GM19452 (cell line): ENCODE measurements at regions not wholly inside any gene's neighbourhood (a gene's known extent, or its start where the extent isn't known, plus 50 kb on each side); places are given as distances from the start of the nearest gene placed in this dataset.
"Not testable (repeated sequence)": the region's sequence is repeated elsewhere in the genome, so short reads cannot be mapped to it uniquely, and the experiment has no call there.

ENCODE experiments used
- ATAC-seq: cut with Tn5 transposase; IDR thresholded peaks from one replicate; pipeline ENCODE4 v1.9.1; 2021; ENCODE audit not compliant: unreplicated experiment

DNA sequence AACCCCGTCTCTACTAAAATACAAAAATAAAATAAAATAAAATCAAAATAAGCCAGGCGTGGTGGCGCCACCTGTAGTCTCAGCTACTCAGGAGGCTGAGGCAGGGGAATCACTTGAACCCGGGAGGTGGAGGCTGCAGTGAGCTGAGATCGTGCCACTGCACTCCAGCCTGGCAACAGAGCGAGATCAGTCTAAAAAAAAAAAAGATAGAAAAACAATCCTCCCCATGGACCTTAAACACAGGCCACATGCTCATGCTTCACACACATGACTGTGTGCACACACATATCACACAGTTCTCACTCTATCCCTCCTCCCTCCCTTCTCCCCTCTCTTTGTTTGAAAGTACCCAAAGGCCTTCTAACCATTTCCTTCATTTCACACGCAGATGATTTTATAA is 667.6 kb downstream of the UQCRFS1 start:
- not testable (repeated sequence) for ATAC-seq

DNA sequence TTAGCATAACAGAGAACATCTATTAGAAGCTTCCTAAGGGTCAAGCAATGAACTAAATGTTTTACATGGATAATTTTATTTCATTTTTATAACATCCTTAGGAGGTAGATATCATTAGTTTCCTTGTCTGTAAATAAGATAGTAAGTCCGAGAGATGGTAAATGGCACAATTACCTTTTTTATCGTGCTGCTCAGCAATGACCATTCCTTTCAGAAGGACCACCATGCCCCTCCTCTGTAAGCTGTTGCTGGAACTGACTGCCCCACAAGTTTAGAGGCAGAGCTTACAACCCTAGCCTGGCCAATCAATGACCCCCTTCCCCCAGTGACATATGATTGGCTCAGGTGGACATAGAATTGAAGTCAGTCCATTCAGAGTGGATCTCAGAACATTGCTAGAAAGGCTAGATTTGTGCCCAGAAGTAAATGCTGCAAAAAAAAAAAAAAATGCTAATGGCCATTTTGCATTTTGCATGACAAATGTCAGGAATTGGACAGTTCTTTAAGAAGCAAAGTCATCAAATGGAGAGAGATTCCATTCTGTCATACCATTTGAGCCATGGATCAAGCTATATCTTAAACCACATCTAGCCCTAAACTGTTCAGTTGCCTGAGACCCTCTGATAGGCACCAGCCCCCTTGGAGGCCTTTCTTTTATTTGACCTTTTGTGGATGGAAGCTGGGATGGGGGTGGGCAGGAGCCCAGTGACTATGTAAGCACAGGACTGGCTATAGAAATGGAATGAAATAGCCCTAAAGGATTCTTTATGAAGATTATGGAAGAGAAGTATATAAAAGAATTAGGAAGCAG is 668.3 kb downstream of the UQCRFS1 start:
- ATAC-seq = no peak

DNA sequence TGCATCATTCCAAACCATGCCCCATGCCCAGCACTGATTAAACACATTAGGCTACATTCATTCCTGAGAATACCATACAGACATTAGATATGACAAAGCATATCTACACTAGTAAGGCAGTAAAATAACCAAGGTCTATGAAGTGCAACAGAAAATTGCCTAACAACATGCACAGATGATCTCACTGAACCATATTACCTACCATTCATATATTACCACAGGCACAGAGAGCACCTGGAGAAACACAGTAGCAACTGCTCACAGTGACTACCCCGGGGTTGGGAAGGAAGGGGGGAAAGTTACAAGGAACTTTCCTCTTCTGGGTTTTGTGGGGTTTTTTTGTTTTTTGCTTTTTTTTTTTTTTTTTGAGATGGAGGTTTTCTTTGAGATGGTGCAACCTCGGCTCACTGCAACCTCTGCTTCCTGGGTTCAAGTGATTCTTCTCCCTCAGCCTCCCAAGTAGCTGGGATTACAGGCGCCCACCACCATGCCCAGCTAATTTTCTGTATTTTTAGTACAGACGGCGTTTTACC is 669.6 kb downstream of the UQCRFS1 start:
- ATAC-seq = no peak

- ATAC-seq = no peak
These were observed 670.3 kb downstream of the UQCRFS1 start for GRCh38 chr19:28542394-28543243.

- ATAC-seq = no peak
These were observed 671.2 kb downstream of the UQCRFS1 start for GRCh38 chr19:28541602-28542393.

DNA sequence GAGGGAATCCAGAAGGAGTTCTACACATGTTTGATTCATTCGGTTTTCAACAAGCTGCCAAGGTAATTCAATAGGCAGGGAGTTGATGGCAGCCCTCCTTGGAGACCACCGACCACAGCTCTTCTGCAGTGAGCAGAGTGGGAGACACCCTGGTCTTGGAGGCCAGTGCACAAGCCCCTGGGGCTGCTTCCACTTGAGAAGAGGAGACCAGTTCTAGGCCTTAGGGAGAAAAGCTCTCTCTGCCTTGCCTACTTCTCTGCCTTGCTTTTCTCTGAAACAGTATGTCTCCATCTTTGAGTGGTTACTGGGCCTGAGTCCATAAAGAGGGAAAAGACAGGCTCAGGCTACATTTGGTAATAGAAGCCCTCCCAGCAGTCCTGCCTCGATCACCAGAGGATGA is 671.9 kb downstream of the UQCRFS1 start:
- ATAC-seq = no peak

- not testable (repeated sequence) for ATAC-seq
These were observed 672.6 kb downstream of the UQCRFS1 start for GRCh38 chr19:28540385-28540784.

- ATAC-seq = no peak
These were observed 673.2 kb downstream of the UQCRFS1 start for GRCh38 chr19:28539759-28540158.

DNA sequence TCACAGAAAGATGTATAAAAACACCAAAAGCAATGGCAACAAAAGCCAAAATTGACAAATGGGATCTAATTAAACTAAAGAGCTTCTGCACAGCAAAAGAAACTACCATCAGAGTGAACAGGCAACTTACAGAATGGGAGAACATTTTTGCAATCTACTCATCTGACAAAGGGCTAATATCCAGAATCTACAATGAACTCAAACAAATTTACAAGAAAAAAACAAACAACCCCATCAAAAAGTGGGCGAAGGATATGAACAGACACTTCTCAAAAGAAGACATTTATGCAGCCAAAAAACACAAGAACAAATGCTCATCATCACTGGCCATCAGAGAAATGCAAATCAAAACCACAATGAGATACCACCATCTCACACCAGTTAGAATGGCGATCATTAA is 674.4 kb downstream of the UQCRFS1 start:
- ATAC-seq = not testable (repeated sequence)

- ATAC-seq = no peak
These were observed 675.1 kb downstream of the UQCRFS1 start for GRCh38 chr19:28537896-28538295.

GRCh38 chr19:28537079-28537478 is 675.9 kb downstream of the UQCRFS1 start:
- no peak for ATAC-seq

DNA sequence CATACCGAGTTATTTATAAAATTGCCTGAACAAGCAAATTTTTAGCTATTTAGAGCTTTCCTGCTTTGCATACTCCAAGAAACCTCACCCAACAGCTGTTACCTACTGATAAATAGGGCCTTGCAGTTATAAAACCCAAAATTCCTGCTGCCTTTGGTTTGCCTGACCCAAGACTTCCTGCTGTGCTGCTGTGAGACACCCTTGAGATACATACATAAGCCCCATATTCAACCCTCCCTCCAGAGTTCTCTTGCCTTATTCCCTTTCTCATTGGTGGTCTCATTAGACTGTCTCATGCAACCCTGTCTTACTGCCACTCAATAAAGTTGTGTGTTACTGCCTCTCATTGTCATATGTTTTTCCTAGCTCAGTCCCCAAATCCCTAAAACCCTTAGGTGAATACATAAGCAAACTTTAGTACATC is 677.6 kb downstream of the UQCRFS1 start:
- ATAC-seq = no peak

DNA sequence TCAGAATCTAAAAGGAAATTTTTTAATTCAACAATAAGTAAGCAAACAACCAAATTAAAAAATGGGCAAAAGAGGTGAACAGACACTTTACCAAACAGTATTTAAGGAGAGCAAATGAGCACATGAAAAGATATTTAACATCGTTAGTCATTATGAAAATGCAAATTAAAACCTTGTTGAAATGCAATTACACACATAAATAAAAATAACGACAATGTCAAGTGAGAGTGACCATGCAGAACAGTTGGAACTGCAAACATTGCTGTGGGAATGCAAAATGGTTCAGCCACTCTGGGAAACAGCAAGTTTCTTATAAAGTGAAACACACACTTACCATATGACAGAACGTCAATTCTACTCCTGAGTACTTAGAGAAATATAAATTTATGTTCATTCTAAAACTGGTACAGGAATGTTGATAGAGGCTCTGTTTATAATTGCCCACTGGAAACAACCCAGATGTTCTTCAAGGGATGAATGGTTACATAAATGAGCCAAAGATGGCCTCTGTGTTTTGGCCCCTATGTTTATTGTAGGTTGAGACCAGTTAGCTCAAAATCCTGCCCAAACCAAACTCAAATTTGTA is 678.1 kb downstream of the UQCRFS1 start:
- ATAC-seq = no peak

DNA sequence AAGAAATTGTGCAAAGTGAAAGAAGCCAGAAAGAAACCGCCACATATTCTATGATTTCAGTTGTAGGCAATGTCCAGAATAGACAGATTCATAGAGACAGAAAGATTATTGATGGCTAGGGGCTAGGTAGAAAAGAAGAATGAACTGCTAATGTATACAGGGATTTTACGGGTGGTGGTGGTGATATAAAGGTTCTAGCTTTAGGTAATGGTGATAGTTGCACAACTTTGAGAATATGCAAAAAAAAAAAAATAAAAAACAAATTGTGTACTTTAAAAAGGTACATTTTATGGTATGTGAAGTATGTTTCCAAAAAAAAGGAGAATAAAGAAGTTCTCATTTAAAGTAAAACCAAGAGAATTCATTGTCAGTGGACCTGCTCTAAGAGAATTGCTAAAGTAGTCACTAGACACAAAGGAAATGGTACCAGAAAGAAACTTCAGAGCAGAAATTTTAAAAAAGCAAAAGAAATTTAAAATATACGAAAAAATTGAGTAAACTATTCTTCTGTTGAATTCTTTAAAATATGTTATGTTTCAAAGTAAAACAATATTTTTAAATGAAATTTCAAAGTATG is 680.1 kb downstream of the UQCRFS1 start:
- no peak for ATAC-seq

DNA sequence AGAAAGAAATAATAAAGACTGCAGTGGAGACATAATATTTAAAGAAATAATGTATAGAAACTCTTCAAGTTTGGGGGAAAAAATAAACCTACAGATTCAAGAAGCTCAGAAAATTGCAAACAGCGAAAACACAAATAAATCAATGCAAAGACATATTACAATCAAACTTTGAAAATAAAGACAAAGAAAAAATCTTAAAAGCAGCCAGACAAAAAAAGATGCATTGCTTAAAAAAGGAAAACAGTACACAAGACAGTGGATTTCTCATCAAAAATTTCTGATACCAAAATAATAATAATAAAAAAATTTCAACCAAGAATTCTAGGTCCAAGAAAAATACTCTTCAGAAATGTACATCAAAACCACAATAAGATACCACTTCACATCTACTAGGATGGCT is 681.0 kb downstream of the UQCRFS1 start:
- no peak for ATAC-seq

GRCh38 chr19:28530406-28531035 is 682.4 kb downstream of the UQCRFS1 start:
- no peak for ATAC-seq

DNA sequence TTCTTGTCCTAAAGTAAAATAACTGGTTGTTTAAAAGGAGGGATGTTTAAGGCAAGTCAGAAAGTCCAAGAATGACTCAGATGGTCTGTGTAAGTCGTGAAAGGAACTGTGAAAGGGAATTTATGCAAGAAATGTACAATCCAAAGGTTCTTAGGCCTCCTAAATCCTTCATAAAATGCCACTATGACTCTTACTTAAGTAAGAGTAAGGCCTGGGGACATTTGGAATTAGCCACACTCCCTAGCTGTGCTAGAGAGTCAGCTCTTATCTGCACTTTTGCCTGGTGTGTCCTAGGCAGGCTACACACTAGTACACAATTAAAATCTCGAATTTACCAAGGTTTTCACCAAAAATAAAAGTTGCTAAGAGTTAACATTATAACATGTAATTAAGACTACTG is 686.9 kb downstream of the UQCRFS1 start:
- no peak for ATAC-seq

DNA sequence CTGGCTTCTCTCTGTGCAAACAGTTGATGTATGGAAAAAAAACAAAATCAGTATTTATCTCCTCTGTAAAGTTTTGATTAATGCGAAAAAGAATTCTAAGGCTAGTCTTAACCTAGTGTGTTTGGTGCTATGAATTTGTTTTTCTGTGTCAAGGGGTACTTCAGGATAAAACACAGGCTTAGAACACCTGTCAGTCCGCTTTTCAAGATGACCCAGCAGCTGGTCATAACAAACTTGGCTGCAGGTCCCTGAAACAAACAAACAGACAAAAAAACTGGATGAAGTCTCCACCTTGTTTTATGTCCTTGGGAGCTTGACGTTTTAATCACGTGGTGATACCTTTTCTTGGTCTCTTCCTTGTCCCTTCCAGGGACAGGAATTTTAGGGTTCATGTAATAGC is 689.3 kb downstream of the UQCRFS1 start:
- ATAC-seq = no peak

DNA sequence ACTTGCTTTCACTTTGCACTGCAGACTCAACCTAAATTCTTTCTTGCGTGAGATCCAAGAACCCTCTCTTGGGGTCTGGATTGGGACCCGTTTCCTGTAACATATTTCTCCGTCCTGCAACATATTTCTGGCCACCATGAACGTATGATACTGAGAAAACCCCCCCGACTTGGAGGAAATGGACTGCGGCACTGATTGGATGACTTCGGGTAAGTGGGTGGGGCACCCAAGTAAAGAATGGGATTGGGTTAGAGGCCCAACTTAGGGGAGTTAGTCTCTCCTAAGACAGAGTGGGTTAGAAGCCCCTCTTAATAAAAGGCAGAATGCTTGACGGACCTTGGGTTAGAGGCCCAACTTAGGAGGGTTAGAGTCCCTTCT is 690.4 kb downstream of the UQCRFS1 start:
- no peak for ATAC-seq
